ACC112 (cell line): ENCODE measurements at regions not wholly inside any gene's neighbourhood (a gene's known extent, or its start where the extent isn't known, plus 50 kb on each side); places are given as distances from the start of the nearest gene placed in this dataset.

Experiments used
- H2AFZ ChIP-seq: fragments of 200-600 bp; sonication (generic); one replicate; pipeline ENCODE4 v1.6.0; 2017; ENCODE audit warnings: antibody characterized with exemption, low read length; ENCODE audit not compliant: unreplicated experiment
- H3K27ac ChIP-seq: fragments of 200-600 bp; sonication (generic); 2 replicates; pipeline ENCODE4 v1.5.1; 2014; ENCODE audit warnings: low read depth, mild to moderate bottlenecking, antibody characterized with exemption, low read length, moderate library complexity
- H3K27me3 ChIP-seq: fragments of 200-600 bp; sonication (generic); 2 replicates; pipeline ENCODE4 v1.6.1; 2014; ENCODE audit warnings: mild to moderate bottlenecking, antibody characterized with exemption, low read length, moderate library complexity, mixed read lengths; ENCODE audit not compliant: insufficient read depth
- H3K36me3 ChIP-seq: fragments of 200-600 bp; sonication (generic); 2 replicates; pipeline ENCODE4 v1.6.1; 2016; ENCODE audit warnings: mild to moderate bottlenecking, antibody characterized with exemption, low read length, moderate library complexity, mixed read lengths; ENCODE audit not compliant: insufficient read depth
- H3K4me1 ChIP-seq: fragments of 200-600 bp; sonication (generic); one replicate; pipeline ENCODE4 v1.6.1; 2016; ENCODE audit warnings: low read length, mixed read lengths; ENCODE audit not compliant: insufficient read depth, unreplicated experiment, control insufficient read depth
- H3K4me3 ChIP-seq: fragments of 200-600 bp; sonication (generic); 2 replicates; pipeline ENCODE4 v1.5.1; 2014; ENCODE audit warnings: mild to moderate bottlenecking, low read depth, low read length
- H3K79me2 ChIP-seq: fragments of 200-600 bp; sonication (generic); one replicate; pipeline ENCODE4 v1.6.0; 2016; ENCODE audit warnings: low read length; ENCODE audit not compliant: control insufficient read depth, unreplicated experiment, insufficient read depth

DNA sequence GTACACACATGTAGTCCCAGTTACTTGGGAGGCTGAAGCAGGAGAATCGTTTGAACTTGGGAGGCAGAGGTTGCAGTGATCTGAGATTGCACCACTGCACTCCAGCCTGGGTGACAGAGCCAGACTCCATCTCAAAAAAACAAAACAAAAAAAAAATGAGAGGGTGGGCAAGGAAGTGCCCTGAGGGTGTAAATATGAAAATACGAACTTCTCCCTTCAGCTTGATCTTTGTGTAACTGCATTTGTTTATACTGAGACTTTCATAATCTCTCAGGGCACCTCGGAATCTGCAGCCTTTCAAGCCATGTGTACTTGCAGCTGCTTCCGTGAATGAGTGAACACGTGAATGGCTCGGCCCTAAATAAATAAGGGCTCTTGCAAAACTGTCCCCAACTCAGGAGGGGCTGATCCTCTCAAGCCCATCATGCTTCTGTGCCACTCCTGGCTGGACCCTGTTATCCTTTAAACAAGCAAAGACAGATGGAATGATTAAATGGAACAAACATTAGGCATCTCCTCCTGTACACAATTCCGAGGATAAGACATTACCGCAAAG is 96.8 kb downstream of the BOD1L2 start:
- H3K79me2 ChIP-seq, result no peaks in the 10 kb centered on the region
- no peak overlapping the region for H2AFZ ChIP-seq
- no peak overlapping the region for H3K27ac ChIP-seq
- H3K36me3 ChIP-seq, result no peaks in the 10 kb centered on the region
- no peak overlapping the region for H3K4me3 ChIP-seq
- H3K4me1 ChIP-seq, result no peaks in the 10 kb centered on the region
- H3K27me3 ChIP-seq, result no peaks in the 10 kb centered on the region

DNA sequence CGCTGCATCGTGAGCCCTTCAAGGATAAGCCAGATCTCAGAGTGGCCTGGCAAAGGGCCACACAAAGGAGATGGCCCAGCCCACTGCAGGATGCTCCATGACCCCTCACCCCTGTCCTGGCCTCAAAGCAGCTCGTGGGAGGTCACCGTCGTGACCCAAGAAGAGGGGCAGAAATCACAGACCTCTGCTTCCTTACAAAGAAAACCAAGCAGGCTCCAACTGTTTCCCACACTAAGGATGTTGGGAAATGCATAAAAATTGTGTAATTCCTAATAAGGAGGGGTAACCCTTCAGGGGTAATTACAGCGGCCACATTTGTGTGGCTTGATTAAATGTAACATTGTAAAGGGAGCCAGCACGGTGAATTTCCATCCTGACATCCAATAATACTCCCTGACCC is 102.3 kb downstream of the BOD1L2 start:
- no peak overlapping the region for H3K4me3 ChIP-seq
- no peaks in the 10 kb centered on the region for H3K27me3 ChIP-seq
- no peak overlapping the region for H3K27ac ChIP-seq
- H2AFZ ChIP-seq, result no peak overlapping the region
- no peaks in the 10 kb centered on the region for H3K4me1 ChIP-seq
- no peaks in the 10 kb centered on the region for H3K36me3 ChIP-seq
- H3K79me2 ChIP-seq, result no peaks in the 10 kb centered on the region

DNA sequence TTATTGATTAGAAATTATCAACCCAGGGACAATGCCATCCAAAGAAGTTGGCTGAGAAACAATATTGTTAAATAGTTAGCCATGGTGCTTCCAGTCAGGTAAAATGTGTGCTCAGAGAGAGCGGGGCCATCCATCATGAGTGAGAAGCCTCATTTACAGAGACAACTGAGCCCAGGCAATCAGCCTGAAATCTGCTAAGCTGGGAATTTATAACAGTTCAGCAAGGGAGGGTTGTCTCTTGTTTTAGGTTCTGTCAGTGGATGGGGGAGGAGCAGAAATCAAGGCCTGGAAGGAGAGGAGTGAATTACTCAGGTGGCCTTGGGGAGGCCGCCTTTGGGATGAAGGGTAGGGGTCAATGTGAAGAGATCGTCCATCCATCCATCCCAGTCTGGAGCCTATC is 102.5 kb upstream of the ST8SIA3 start:
- Histone ChIP-seq H3K4me3 (no peak overlapping the region), H2AFZ (no peak overlapping the region), H3K27ac (no peak overlapping the region), H3K79me2 (no peaks in the 10 kb centered on the region), H3K4me1 (no peaks in the 10 kb centered on the region), H3K36me3 (no peaks in the 10 kb centered on the region), H3K27me3 (no peaks in the 10 kb centered on the region)

DNA sequence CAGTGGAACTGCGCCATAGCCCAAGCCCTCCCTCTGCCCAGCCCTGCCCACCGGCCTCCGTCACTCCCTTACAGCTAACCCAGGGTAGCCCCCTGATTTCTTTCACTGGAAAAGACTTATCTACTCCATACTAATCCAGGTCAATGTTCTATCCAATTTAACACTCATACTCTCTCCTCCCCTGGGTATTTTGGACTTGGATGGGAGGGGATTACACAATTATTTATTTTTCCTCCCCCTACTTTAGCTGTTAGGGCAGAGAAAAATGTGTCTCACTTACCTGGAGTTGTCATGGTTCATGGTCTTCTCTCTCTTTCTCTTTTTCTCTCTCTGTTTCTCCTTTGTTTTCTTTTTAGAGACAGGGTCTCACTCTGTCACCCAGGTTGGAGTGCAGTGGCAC is 100.6 kb upstream of the ST8SIA3 start:
- Histone ChIP-seq H3K27ac (no peak overlapping the region), H3K27me3 (no peaks in the 10 kb centered on the region), H3K4me3 (no peak overlapping the region), H2AFZ (no peak overlapping the region), H3K36me3 (no peaks in the 10 kb centered on the region), H3K4me1 (no peaks in the 10 kb centered on the region), H3K79me2 (no peaks in the 10 kb centered on the region)

DNA sequence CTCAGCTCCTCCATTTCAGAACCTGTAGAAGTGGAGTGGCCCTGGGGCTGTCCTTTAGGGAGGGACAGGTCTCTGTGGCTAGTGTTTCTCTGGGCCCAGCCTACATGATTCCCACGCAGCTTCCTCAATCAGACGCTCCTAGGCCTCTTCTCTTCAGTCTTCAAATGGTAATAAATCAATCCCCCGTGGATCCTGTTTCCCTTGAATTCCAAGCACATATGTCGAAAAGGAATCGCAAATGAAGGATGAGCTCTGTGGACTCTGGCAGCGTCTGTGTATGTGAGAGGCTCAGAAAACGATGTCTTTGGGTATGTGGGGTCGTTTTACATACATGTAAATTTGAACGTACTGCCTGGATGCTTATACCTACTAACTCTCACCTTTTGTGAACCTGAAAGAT is 98.5 kb upstream of the ST8SIA3 start:
- Histone ChIP-seq H3K4me1 (no peaks in the 10 kb centered on the region), H3K4me3 (no peak overlapping the region), H2AFZ (no peak overlapping the region), H3K27ac (no peak overlapping the region), H3K27me3 (no peaks in the 10 kb centered on the region), H3K36me3 (no peaks in the 10 kb centered on the region), H3K79me2 (no peaks in the 10 kb centered on the region)

DNA sequence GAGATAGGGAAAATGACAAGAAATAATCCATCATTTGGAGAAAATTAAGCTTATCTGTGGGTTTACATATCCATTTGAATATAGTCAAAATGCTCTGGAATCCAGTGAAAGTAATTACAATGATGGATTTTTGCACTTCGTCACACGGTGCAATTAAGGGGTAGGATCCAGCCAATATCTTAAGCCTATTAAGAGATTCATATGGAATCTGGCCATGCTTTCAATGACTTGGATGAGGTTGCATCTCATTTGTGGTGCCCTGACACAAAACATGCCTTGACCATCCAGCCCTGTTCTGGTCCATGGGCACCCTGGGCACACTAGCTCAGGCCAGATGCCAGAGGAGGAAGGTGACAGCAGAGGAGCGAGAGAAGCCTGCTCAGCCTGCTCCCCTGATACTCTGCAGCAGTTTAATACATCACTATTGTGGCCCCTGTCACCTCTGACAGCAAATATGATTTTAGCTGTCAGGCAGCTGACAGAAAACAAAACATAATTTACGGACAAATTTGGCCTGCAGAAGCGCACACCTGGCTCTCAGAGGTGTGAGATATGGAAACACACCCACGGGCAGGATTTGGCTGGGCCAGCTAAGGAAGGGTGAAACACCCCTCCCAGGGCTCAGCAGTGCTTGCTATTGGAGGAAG is 94.1 kb upstream of the ST8SIA3 start:
- no peaks in the 10 kb centered on the region for H3K4me1 ChIP-seq
- H3K79me2 ChIP-seq, result no peaks in the 10 kb centered on the region

DNA sequence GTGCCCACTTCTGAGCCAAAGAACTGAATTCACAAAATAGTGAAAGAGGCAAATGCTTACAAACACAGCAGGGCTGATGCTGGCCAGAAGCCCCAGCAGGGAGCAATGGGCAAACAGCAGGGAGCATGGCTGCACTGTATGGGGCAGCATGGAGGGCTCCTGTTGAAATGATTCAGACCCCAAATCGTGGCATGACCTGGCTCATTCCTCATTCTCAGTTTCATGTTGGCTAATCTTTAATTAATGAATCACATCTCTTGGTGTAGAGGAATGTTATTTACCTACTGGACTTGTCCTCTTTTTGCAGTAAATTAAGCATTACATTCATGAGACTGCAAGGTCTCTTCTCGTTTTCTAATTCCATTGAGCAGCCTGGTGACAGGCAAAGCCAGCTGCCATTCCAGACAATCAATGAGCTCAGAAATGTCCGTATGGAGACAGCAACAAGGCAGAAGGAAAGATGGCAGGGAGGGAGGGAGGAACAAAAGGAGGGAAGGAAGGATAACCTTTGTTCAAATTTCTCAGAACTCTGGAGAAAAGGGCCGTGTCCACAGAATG is 84.9 kb upstream of the ST8SIA3 start:
- no peak overlapping the region for H3K27ac ChIP-seq
- H3K36me3 ChIP-seq, result no peaks in the 10 kb centered on the region
- no peaks in the 10 kb centered on the region for H3K27me3 ChIP-seq
- no peaks in the 10 kb centered on the region for H3K4me1 ChIP-seq
- H2AFZ ChIP-seq, result no peak overlapping the region
- no peaks in the 10 kb centered on the region for H3K79me2 ChIP-seq
- H3K4me3 ChIP-seq, result no peak overlapping the region

More for the DNA sequence above, 94.1 kb upstream of the ST8SIA3 start:
- Histone ChIP-seq H3K36me3 (no peaks in the 10 kb centered on the region), H3K4me3 (no peak overlapping the region), H2AFZ (no peak overlapping the region), H3K27me3 (no peaks in the 10 kb centered on the region), H3K27ac (no peak overlapping the region)

DNA sequence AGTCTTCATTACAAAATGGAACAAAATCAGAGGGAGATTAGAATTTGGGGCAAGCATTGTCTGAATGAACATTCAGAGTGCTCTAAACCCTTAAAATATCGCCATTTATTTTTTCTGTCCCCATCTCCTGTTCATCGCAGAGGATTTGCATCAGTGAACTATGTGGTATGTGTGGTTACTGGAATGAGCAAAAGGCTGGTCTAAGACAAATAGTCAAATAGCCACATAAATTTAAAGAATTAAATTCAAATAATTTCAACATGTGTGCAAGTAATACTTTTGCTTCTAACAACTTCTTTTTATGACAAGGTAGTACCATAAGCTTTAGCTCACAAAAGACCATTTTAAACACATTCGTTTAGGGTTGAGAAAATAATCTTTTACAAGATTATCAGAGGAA is 82.6 kb upstream of the ST8SIA3 start:
- Histone ChIP-seq H3K4me3 (no peak overlapping the region), H3K4me1 (no peaks in the 10 kb centered on the region), H3K27ac (no peak overlapping the region), H2AFZ (no peak overlapping the region), H3K79me2 (no peaks in the 10 kb centered on the region), H3K36me3 (no peaks in the 10 kb centered on the region), H3K27me3 (no peaks in the 10 kb centered on the region)

DNA sequence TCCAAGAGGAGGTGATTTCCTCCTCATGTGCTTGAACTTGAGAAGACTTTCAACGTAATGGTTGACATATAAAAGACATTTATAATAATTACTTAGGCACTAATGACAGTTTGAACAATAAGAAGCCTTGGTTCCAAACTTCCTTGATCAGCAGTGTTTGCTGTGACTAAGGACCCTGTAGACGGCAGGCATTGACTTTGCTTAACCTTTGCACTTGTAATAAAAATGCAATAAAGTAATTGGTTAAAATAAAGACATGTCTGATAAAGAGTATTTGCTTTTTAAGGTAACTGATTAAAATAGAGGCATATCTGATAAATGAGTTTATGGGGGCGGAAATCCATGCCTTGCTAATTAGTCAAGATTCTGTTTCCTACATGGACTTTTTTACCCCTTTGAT is 82.2 kb upstream of the ST8SIA3 start:
- Histone ChIP-seq H3K4me3 (no peak overlapping the region), H3K36me3 (no peaks in the 10 kb centered on the region), H2AFZ (no peak overlapping the region), H3K27me3 (no peaks in the 10 kb centered on the region), H3K79me2 (no peaks in the 10 kb centered on the region), H3K27ac (no peak overlapping the region), H3K4me1 (no peaks in the 10 kb centered on the region)

DNA sequence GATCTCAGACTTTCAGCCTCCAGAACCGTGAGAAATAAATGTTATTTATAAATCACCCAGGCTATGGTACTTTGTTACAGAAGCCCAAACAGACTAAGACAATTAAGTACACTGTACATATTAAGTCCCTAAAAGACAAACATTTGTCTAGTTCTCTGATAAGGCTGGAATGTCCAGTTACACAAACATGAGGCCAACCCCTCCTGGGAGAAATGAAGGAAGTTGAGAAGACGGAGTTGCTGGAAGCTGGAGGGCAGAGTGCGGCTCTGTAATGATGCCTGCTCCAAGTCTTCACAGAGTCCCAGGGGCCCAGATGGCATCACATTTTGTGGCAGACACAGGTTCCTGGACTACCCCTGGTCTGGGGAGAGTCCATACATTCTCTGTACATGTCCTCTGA is 79.2 kb upstream of the ST8SIA3 start:
- Histone ChIP-seq H3K79me2 (no peaks in the 10 kb centered on the region), H3K27me3 (no peaks in the 10 kb centered on the region), H3K4me1 (no peaks in the 10 kb centered on the region), H2AFZ (no peak overlapping the region), H3K36me3 (no peaks in the 10 kb centered on the region), H3K27ac (no peak overlapping the region), H3K4me3 (no peak overlapping the region)

DNA sequence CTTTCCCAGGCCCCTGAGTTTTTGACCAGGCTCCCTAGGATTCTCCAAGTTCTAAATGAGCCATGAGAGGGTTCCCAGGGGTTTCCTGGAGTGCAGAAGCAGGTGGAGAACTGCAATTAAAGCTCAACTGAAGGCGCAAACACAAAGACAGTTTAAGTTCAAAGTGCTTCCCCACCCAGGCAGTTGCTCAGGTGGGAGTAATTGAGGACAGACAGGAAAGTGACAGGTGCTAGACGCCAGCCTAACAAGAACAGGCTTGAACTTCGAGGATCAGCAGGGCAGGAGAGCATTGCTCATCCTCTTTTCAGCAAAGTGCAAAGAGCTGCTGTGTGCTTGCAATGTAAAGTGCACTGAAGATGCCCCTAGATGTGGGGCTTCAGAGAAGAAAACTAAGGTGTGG is 77.2 kb upstream of the ST8SIA3 start:
- Histone ChIP-seq H3K27me3 (no peaks in the 10 kb centered on the region), H3K27ac (no peak overlapping the region), H3K36me3 (no peaks in the 10 kb centered on the region), H3K79me2 (no peaks in the 10 kb centered on the region), H2AFZ (no peak overlapping the region), H3K4me3 (no peak overlapping the region), H3K4me1 (no peaks in the 10 kb centered on the region)
